ENCODE measurements at regions not wholly inside any gene's neighbourhood (a gene's known extent, or its start where the extent isn't known, plus 50 kb on each side); places are given as distances from the start of the nearest gene placed in this dataset.

GRCh38 chr4:18180892-18181291 is 159.3 kb upstream of the LCORL start:
- TF ChIP-seq CTCF (IDR thresholded peaks at IDR 0.05): no peak
- TF ChIP-seq EP300 (IDR thresholded peaks at IDR 0.05): no peak
- TF ChIP-seq POLR2A (IDR thresholded peaks at IDR 0.05): no peak
- TF ChIP-seq POLR2AphosphoS5 (IDR thresholded peaks at IDR 0.05): no peak
